ENCODE measurements at regions not wholly inside any gene's neighbourhood (a gene's known extent, or its start where the extent isn't known, plus 50 kb on each side); places are given as distances from the start of the nearest gene placed in this dataset.

GRCh38 chr2:74036010-74036409 is 51.3 kb downstream of the TET3 start:
- no peak for DNase-seq (ENCODE audit: low read depth)

GRCh38 chr2:74036450-74037195 is 51.9 kb downstream of the TET3 start:
- no peak for DNase-seq (ENCODE audit: low read depth)

- no peak for DNase-seq (ENCODE audit: low read depth)
Observed at GRCh38 chr2:74037379-74037860, 52.7 kb downstream of the TET3 start.

GRCh38 chr2:74039611-74040010 is 54.9 kb downstream of the TET3 start:
- no peak for DNase-seq (ENCODE audit: low read depth)

- no peak for DNase-seq (ENCODE audit: low read depth)
Observed at GRCh38 chr2:74041182-74041581, 56.5 kb downstream of the TET3 start.

- no peak for DNase-seq (ENCODE audit: low read depth)
Observed at GRCh38 chr2:74041726-74042125, 57.0 kb downstream of the TET3 start.

GRCh38 chr2:74042606-74043005 is 57.9 kb downstream of the TET3 start:
- no peak for DNase-seq (ENCODE audit: low read depth)

- DNase-seq (ENCODE audit: low read depth) = no peak
Observed at GRCh38 chr2:74043345-74044329, 58.9 kb downstream of the TET3 start.

- no peak for DNase-seq (ENCODE audit: low read depth)
Observed at GRCh38 chr2:74044999-74045398, 60.3 kb downstream of the TET3 start.

GRCh38 chr2:74045454-74045853 is 60.7 kb downstream of the TET3 start:
- DNase-seq (ENCODE audit: low read depth) = peak; percentile 9

- no peak for DNase-seq (ENCODE audit: low read depth)
Observed at GRCh38 chr2:74046441-74046840, 61.7 kb downstream of the TET3 start.

- no peak for DNase-seq (ENCODE audit: low read depth)
Observed at GRCh38 chr2:74047152-74047551, 62.4 kb downstream of the TET3 start.

GRCh38 chr2:74048147-74048546 is 63.4 kb downstream of the TET3 start:
- DNase-seq (ENCODE audit: low read depth) = no peak

GRCh38 chr2:74048843-74049519 is 64.3 kb downstream of the TET3 start:
- no peak for DNase-seq (ENCODE audit: low read depth)

GRCh38 chr2:74050151-74050550 is 65.4 kb downstream of the TET3 start:
- DNase-seq (ENCODE audit: low read depth) = no peak

GRCh38 chr2:74051504-74051903 is 66.8 kb downstream of the TET3 start:
- DNase-seq (ENCODE audit: low read depth) = no peak

GRCh38 chr2:74052732-74053710 is 68.3 kb downstream of the TET3 start:
- DNase-seq (ENCODE audit: low read depth) = no peak

- DNase-seq (ENCODE audit: low read depth) = no peak
Observed at GRCh38 chr2:74053959-74054715, 69.4 kb downstream of the TET3 start.

GRCh38 chr2:74059137-74059775 is 74.5 kb downstream of the TET3 start:
- no peak for DNase-seq (ENCODE audit: low read depth)

GRCh38 chr2:74063486-74063885 is 78.8 kb downstream of the TET3 start:
- no peak for DNase-seq (ENCODE audit: low read depth)

Measured in renal cortical epithelial cell (primary cell).